ENCODE measurements at regions not wholly inside any gene's neighbourhood (a gene's known extent, or its start where the extent isn't known, plus 50 kb on each side); places are given as distances from the start of the nearest gene placed in this dataset.

GRCh38 chr6:11333132-11333849 is 100.8 kb upstream of the NEDD9 start (continued):
- TF ChIP-seq ZBTB11 (CRISPR knock-in tag; IDR thresholded peaks at IDR 0.05): no peak
- TF ChIP-seq RUNX3 (IDR thresholded peaks at IDR 0.05; ENCODE audit: low read length): peak; percentile 63
- TF ChIP-seq NFIC (IDR thresholded peaks at IDR 0.05; ENCODE audit: low read depth, low read length): 0 out of 2 replicates have a peak, but pooled peaks have one; percentile 15
- peak; percentile 39; the same call in 1 of the 2 replicates for TF ChIP-seq POLR2A (IDR thresholded peaks at IDR 0.05; ENCODE audit: low read depth, low read length)
- TF ChIP-seq ETV6 (conservative IDR thresholded peaks at IDR 0.05 in 1 of 2, IDR thresholded peaks at IDR 0.05 in 1 of 2; ENCODE audit: borderline replicate concordance in 1 of 2, low read depth in 1 of 2): no peak
- peak; percentile 49; the same call in 1 of the 2 replicates for TF ChIP-seq MTA3 (IDR thresholded peaks at IDR 0.05; ENCODE audit: borderline replicate concordance, low read length)

- ChIA-PET SMC1A (ENCODE audit: uncharacterized antibody, unreplicated experiment) (interaction anchor here (1.3 to 12.6 kb wide), 10 partner anchors 9 to 164 kb away, joined by 3 to 129 read pairs (median 12); no protein-coding TSS in a partner anchor), CTCF (interaction anchor here (0.6 to 3.9 kb wide), 6 partner anchors 9 to 163 kb away, joined by 3 to 16 read pairs (median 6); no protein-coding TSS in a partner anchor), RAD21 (ENCODE audit: unreplicated experiment) (interaction anchor here (1.3 to 5.5 kb wide), 8 partner anchors 10 to 164 kb away, joined by 3 to 31 read pairs (median 8); no protein-coding TSS in a partner anchor), POLR2A (interaction anchor here (0.9 to 4.4 kb wide), 5 partner anchors 10 to 42 kb away, joined by 3 to 22 read pairs (median 3); no protein-coding TSS in a partner anchor)
- H3K27me3 ChIP-seq (replicated peaks in 1 of 2; ENCODE audit: control insufficient read depth in 2 of 2, insufficient read depth in 2 of 2, low read length in 1 of 2): no peaks in the 10 kb centered on the region
- no peak overlapping the region for H3K4me2 ChIP-seq (ENCODE audit: control insufficient read depth, insufficient read depth)
- in situ Hi-C loops (cut with MboI): no loop called here
- no peak overlapping the region for H3K9ac ChIP-seq (ENCODE audit: control insufficient read depth, insufficient read depth, low read length)
- WGBS (ENCODE audit: insufficient coverage, insufficient replicate concordance, low lambda C conversion rate, missing lambda C conversion rate): 95% methylated on average over 7 of the region's 7 CpGs
- H3K4me3 ChIP-seq: no peak overlapping the region
- H3K79me2 ChIP-seq (ENCODE audit: control insufficient read depth, insufficient read depth, low read length): peaks cover 10% of the 10 kb centered on the region
- peaks cover 3 to 6% of the 10 kb centered on the region in 2 experiments; a peak in 3 of 4 replicates for H3K36me3 ChIP-seq (ENCODE audit: control insufficient read depth in 2 of 2, insufficient read depth in 2 of 2, low read length in 1 of 2)
- H2AFZ ChIP-seq (ENCODE audit: control insufficient read depth, low read depth, low read length): no peak overlapping the region
- no peaks in the 10 kb centered on the region for H4K20me1 ChIP-seq (ENCODE audit: control insufficient read depth, insufficient read depth)
- no TSS peak for BruUV-seq (replicated peaks)
- H3K9me3 ChIP-seq (replicated peaks; ENCODE audit: control insufficient read depth, insufficient read depth, low read length): peaks cover 2% of the 10 kb centered on the region; the same call in 1 of the 3 replicates
- FAIRE-seq (no peak), ATAC-seq (no peak), DNase-seq (ENCODE audit: low read depth, low spot score) (no peak)
- H3K4me1 ChIP-seq (ENCODE audit: control insufficient read depth, insufficient read depth, low read length): peaks cover 26% of the 10 kb centered on the region
- no peak overlapping the region for H3K27ac ChIP-seq (ENCODE audit: control insufficient read depth, insufficient read depth)
- intact Hi-C loops (cut with micrococcal nuclease; ENCODE audit: unreplicated experiment): no loop called here
- no peak for TF ChIP-seq POLR2AphosphoS5 (IDR thresholded peaks at IDR 0.05; ENCODE audit: low read length)
- TF ChIP-seq SREBF1 (IDR thresholded peaks at IDR 0.05; ENCODE audit: low read length): no peak
- TF ChIP-seq NR2C2 (IDR thresholded peaks at IDR 0.05; ENCODE audit: borderline replicate concordance, control insufficient read depth, insufficient read length, low read depth): no peak
- TF ChIP-seq HCFC1 (IDR thresholded peaks at IDR 0.05; ENCODE audit: low read length): no peak
- TF ChIP-seq MTA2 (IDR thresholded peaks at IDR 0.05; ENCODE audit: low read depth): no peak
- TF ChIP-seq TAF1 (IDR thresholded peaks at IDR 0.05; ENCODE audit: borderline replicate concordance, low read depth, low read length): no peak
- no peak for TF ChIP-seq DPF2 (IDR thresholded peaks at IDR 0.05)
- TF ChIP-seq NKRF (conservative IDR thresholded peaks at IDR 0.05): no peak
- TF ChIP-seq BACH1 (IDR thresholded peaks at IDR 0.05; ENCODE audit: borderline replicate concordance): no peak
- TF ChIP-seq SMC3 (IDR thresholded peaks at IDR 0.05; ENCODE audit: borderline replicate concordance, low read length): no peak
- TF ChIP-seq CHD4 (IDR thresholded peaks at IDR 0.05): no peak
- no peak for TF ChIP-seq KAT2A (conservative IDR thresholded peaks at IDR 0.05; ENCODE audit: control insufficient read depth, low read depth, low read length)
These were observed 100.0 kb upstream of the NEDD9 start for GRCh38 chr6:11332463-11332862.

All from GM12878 (cell line).